SH-SY5Y (cell line): ENCODE measurements at regions not wholly inside any gene's neighbourhood (a gene's known extent, or its start where the extent isn't known, plus 50 kb on each side); places are given as distances from the start of the nearest gene placed in this dataset.

Experiments
- GATA2 ChIP-seq: IDR thresholded peaks from 2 replicates; pipeline ENCODE4 v1.6.1; 2011; ENCODE audit warnings: mild to moderate bottlenecking, low read depth, low read length
- GATA3 ChIP-seq: IDR thresholded peaks from 2 replicates; pipeline ENCODE4 v1.6.1; 2011; ENCODE audit warnings: low read depth, mild to moderate bottlenecking, low read length, moderate library complexity

DNA sequence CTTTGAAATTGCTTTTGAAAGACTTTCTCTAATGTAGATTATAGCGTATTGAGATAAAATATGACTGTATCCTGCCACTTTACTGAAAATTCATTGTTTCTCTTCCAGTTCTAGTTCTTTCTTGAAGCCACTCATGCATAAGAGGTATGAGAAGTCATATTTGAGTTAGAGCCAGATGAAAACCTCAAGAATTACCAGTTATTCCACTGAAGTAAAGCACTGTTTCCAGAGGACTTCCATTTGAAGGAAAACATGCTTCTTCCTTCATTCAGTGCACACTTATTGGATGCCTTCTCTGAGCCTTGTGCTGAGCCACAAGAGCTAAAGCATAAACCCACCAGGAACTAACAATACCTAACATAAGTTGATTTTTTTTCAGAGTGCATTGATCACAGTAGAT lies 513.4 kb downstream of the ZNF385D start:
- TF ChIP-seq GATA3 (no peak), GATA2 (no peak)
